ENCODE measurements at regions not wholly inside any gene's neighbourhood (a gene's known extent, or its start where the extent isn't known, plus 50 kb on each side); places are given as distances from the start of the nearest gene placed in this dataset.
A peak's percentile ranks its signal among the peaks of the same experiment; 100 is the strongest.

DNA sequence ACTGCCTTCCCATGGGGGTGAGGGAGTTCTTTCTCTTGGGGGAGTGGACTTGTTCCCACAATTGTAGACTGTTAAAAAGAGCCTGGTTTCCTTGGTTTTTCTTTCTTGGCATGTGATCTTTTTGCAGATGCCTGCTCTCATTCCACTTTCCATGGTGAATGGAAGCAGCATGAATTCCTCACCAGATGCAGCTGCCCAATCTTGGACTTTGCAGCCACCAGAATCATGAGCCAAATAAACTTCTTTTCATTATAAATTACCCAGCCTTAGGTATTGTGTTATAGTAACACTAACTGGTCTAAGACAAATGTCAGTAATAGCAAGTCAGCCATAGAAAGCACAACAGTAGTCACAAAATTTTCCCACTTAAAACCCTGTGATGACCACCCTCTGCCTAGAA lies 260.5 kb upstream of the THBS1 start:
- H3K9me3 Mint-ChIP-seq (ENCODE audit: unreplicated experiment), result peaks cover 12% of the 10 kb centered on the region
- no peak overlapping the region for H3K4me3 Mint-ChIP-seq (ENCODE audit: unreplicated experiment)
- TF ChIP-seq CTCF (IDR thresholded peaks at IDR 0.05), result no peak
- no peaks in the 10 kb centered on the region for H3K27me3 Mint-ChIP-seq (ENCODE audit: unreplicated experiment)
- H3K36me3 Mint-ChIP-seq (ENCODE audit: unreplicated experiment), result peaks cover 11% of the 10 kb centered on the region
- no peak overlapping the region for H3K27ac Mint-ChIP-seq (ENCODE audit: unreplicated experiment)
- peaks cover 29% of the 10 kb centered on the region for H3K4me1 Mint-ChIP-seq (ENCODE audit: unreplicated experiment)
- DNase-seq (ENCODE audit: extremely low spot score, unreplicated experiment), result no peak

- TF ChIP-seq CTCF (IDR thresholded peaks at IDR 0.05), result no peak
- peaks cover 12% of the 10 kb centered on the region for H3K9me3 Mint-ChIP-seq (ENCODE audit: unreplicated experiment)
- H3K27ac Mint-ChIP-seq (ENCODE audit: unreplicated experiment), result peak overlapping the region; percentile 85
- no peaks in the 10 kb centered on the region for H3K27me3 Mint-ChIP-seq (ENCODE audit: unreplicated experiment)
- DNase-seq (ENCODE audit: extremely low spot score, unreplicated experiment), result no peak
- H3K4me1 Mint-ChIP-seq (ENCODE audit: unreplicated experiment), result peaks cover 32% of the 10 kb centered on the region
- H3K36me3 Mint-ChIP-seq (ENCODE audit: unreplicated experiment), result peaks cover 11% of the 10 kb centered on the region
- H3K4me3 Mint-ChIP-seq (ENCODE audit: unreplicated experiment), result no peak overlapping the region
Observed at GRCh38 chr15:39320886-39321285, 260.0 kb upstream of the THBS1 start.

GRCh38 chr15:39321977-39322376 lies 258.9 kb upstream of the THBS1 start:
- Mint-ChIP-seq H3K9me3 (ENCODE audit: unreplicated experiment) (peaks cover 12% of the 10 kb centered on the region), H3K4me3 (ENCODE audit: unreplicated experiment) (no peak overlapping the region), H3K4me1 (ENCODE audit: unreplicated experiment) (peaks cover 31% of the 10 kb centered on the region), H3K27ac (ENCODE audit: unreplicated experiment) (peak overlapping the region; percentile 85), H3K36me3 (ENCODE audit: unreplicated experiment) (peaks cover 11% of the 10 kb centered on the region), H3K27me3 (ENCODE audit: unreplicated experiment) (no peaks in the 10 kb centered on the region)
- no peak for DNase-seq (ENCODE audit: extremely low spot score, unreplicated experiment)
- TF ChIP-seq CTCF (IDR thresholded peaks at IDR 0.05), result no peak

- Mint-ChIP-seq H3K27ac (ENCODE audit: unreplicated experiment) (no peak overlapping the region), H3K27me3 (ENCODE audit: unreplicated experiment) (no peaks in the 10 kb centered on the region), H3K4me1 (ENCODE audit: unreplicated experiment) (peaks cover 20% of the 10 kb centered on the region), H3K9me3 (ENCODE audit: unreplicated experiment) (peaks cover 12% of the 10 kb centered on the region), H3K36me3 (ENCODE audit: unreplicated experiment) (peaks cover 11% of the 10 kb centered on the region), H3K4me3 (ENCODE audit: unreplicated experiment) (no peak overlapping the region)
- no peak for TF ChIP-seq CTCF (IDR thresholded peaks at IDR 0.05)
- no peak for DNase-seq (ENCODE audit: extremely low spot score, unreplicated experiment)
Observed at GRCh38 chr15:39323157-39323556, 257.7 kb upstream of the THBS1 start.

GRCh38 chr15:39323706-39324105 lies 257.2 kb upstream of the THBS1 start:
- DNase-seq (ENCODE audit: extremely low spot score, unreplicated experiment), result no peak
- H3K4me3 Mint-ChIP-seq (ENCODE audit: unreplicated experiment), result no peak overlapping the region
- peaks cover 17% of the 10 kb centered on the region for H3K4me1 Mint-ChIP-seq (ENCODE audit: unreplicated experiment)
- no peak overlapping the region for H3K27ac Mint-ChIP-seq (ENCODE audit: unreplicated experiment)
- H3K9me3 Mint-ChIP-seq (ENCODE audit: unreplicated experiment), result peaks cover 12% of the 10 kb centered on the region
- H3K27me3 Mint-ChIP-seq (ENCODE audit: unreplicated experiment), result no peaks in the 10 kb centered on the region
- TF ChIP-seq CTCF (IDR thresholded peaks at IDR 0.05), result no peak
- peaks cover 11% of the 10 kb centered on the region for H3K36me3 Mint-ChIP-seq (ENCODE audit: unreplicated experiment)

Data from osteocyte (in vitro differentiated cells).